ENCODE measurements at regions not wholly inside any gene's neighbourhood (a gene's known extent, or its start where the extent isn't known, plus 50 kb on each side); places are given as distances from the start of the nearest gene placed in this dataset.

DNA sequence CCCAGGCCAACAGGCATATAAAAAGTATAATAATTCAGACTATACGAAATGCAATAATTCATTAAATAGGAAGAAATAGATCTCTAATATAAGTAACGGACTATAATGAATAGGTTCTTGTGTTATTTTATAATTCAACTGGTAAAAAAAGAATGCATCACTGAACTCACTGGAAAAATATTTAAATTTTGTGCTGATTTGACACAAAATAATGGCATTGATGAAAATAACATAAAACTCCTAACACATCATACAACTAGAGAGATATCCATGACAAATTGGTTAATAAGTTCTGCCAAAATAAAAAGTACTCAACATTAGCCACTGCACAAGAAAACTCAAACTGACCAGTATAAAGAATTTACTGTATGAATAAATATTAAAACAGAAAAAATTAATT, 57.1 kb upstream of the RAB4A start:
- Mint-ChIP-seq H3K27me3 (peaks cover 2% of the 10 kb centered on the region), H3K36me3 (no peaks in the 10 kb centered on the region), H3K27ac (no peak overlapping the region), H3K4me1 (no peaks in the 10 kb centered on the region), H3K4me3 (no peak overlapping the region), H3K9me3 (no peaks in the 10 kb centered on the region)
- ATAC-seq (ENCODE audit: low read depth) (no peak), DNase-seq (ENCODE audit: low spot score in 2 of 2) (no peak)

DNA sequence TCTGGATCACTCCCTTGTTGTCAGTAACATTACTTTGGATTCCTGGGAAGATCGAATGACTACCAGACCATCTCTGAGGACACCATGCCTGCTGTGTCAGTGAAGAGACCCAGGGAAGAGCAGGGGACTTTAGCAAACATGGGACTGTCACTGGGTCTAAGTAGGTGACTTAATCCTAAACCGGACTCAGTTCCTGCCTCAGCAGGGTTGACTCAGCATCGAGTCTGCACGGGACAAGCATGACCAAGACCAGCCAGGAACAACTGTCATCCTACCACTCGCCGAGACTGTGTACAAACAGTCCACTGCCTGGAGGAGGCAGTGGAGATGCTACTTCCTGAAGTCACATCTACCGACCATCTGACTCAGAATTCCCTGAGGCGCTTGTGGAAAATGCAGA, 53.2 kb upstream of the RAB4A start:
- ATAC-seq (ENCODE audit: low read depth) (no peak), DNase-seq (ENCODE audit: low spot score in 2 of 2) (no peak)
- H3K4me1 Mint-ChIP-seq = no peaks in the 10 kb centered on the region
- H3K9me3 Mint-ChIP-seq = no peaks in the 10 kb centered on the region
- no peak overlapping the region for H3K4me3 Mint-ChIP-seq
- H3K27me3 Mint-ChIP-seq = peaks cover 2% of the 10 kb centered on the region
- no peaks in the 10 kb centered on the region for H3K36me3 Mint-ChIP-seq
- no peak overlapping the region for H3K27ac Mint-ChIP-seq

GRCh38 chr1:229218612-229219025, 52.3 kb upstream of the RAB4A start:
- no peaks in the 10 kb centered on the region for H3K9me3 Mint-ChIP-seq
- H3K27ac Mint-ChIP-seq = no peak overlapping the region
- H3K36me3 Mint-ChIP-seq = no peaks in the 10 kb centered on the region
- H3K4me1 Mint-ChIP-seq = no peaks in the 10 kb centered on the region
- no peak for ATAC-seq (ENCODE audit: low read depth)
- no peak overlapping the region for H3K4me3 Mint-ChIP-seq
- DNase-seq (ENCODE audit: low spot score in 2 of 2) = no peak
- peaks cover 2% of the 10 kb centered on the region for H3K27me3 Mint-ChIP-seq

- Mint-ChIP-seq H3K36me3 (no peaks in the 10 kb centered on the region), H3K27me3 (peaks cover 4% of the 10 kb centered on the region), H3K9me3 (no peaks in the 10 kb centered on the region), H3K4me1 (no peaks in the 10 kb centered on the region), H3K27ac (no peak overlapping the region), H3K4me3 (no peak overlapping the region)
- DNase-seq (ENCODE audit: low spot score in 2 of 2) = no peak
- no peak for ATAC-seq (ENCODE audit: low read depth)
Observed at GRCh38 chr1:229220163-229220846, 50.6 kb upstream of the RAB4A start.

- Mint-ChIP-seq H3K27me3 (peaks cover 4% of the 10 kb centered on the region), H3K9me3 (no peaks in the 10 kb centered on the region), H3K36me3 (no peaks in the 10 kb centered on the region), H3K27ac (no peak overlapping the region), H3K4me3 (no peak overlapping the region), H3K4me1 (no peaks in the 10 kb centered on the region)
- DNase-seq (ENCODE audit: low spot score in 2 of 2) (no peak), ATAC-seq (ENCODE audit: low read depth) (no peak)
Observed at GRCh38 chr1:229221106-229222019, 49.5 kb upstream of the RAB4A start.
